Brain microvascular endothelial cell (primary cell): ENCODE measurements at regions not wholly inside any gene's neighbourhood (a gene's known extent, or its start where the extent isn't known, plus 50 kb on each side); places are given as distances from the start of the nearest gene placed in this dataset.

Experiments
- DNase-seq: peaks from one replicate; pipeline ENCODE4 v3.0.0-alpha.2; 2020
- H3K27ac ChIP-seq: fragments of 250-450 bp; sonication (Bioruptor Pico); 2 replicates; pipeline ENCODE4 v1.5.1; 2020; ENCODE audit warnings: mild to moderate bottlenecking, moderate library complexity
- H3K27me3 ChIP-seq: fragments of 250-450 bp; sonication (Bioruptor Pico); replicated peaks from 2 replicates; pipeline ENCODE4 v1.5.1; 2020; ENCODE audit warnings: mild to moderate bottlenecking
- H3K36me3 ChIP-seq: fragments of 250-450 bp; sonication (Bioruptor Pico); replicated peaks from 2 replicates; pipeline ENCODE4 v1.5.1; 2020; ENCODE audit warnings: mild to moderate bottlenecking
- H3K4me3 ChIP-seq: 2 replicates; pipeline ENCODE4 v1.5.1; 2011; ENCODE audit warnings: low read depth, mild to moderate bottlenecking, control low read depth, low read length, moderate library complexity
- CTCF ChIP-seq: IDR thresholded peaks from 2 replicates; pipeline ENCODE4 v1.5.1; 2011; ENCODE audit warnings: low read depth, mild to moderate bottlenecking, moderate library complexity, low read length, control low read depth, inconsistent platforms; ENCODE audit errors: missing control alignments
- in situ Hi-C: cut with HindIII; loops from 2 replicates; pipeline ENCODE4 v1.10.0; 2017; ENCODE audit warnings: low sequenced_read_pairs, low pct_ligation_motif_present

DNA sequence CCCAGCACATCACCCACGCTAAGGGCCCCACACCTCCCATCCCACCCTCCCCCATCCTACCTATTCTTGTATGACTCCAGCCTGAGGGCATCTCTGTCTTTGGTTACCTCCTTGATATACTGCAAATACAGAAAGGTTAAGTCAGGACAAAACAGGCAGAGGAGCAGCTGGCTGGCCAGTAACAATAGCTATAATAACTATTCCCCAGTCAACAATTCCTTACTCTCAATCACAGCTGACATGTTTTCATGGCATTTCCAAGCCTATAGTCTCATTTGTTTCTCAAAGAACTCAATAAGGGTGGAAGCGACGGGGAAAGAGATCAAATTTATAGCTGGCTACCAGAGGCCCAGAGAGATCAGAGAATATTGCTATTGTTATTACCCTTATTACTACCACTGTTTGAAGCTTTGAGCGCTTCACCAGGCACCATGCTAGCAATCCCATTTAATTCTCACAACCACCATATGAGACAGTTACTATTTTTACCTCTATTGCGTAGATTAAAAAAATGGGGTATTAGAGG is 93.0 kb upstream of the C2CD4B start:
- Histone ChIP-seq H3K4me3 (no peak overlapping the region), H3K36me3 (no peaks in the 10 kb centered on the region), H3K27ac (no peak overlapping the region), H3K27me3 (no peaks in the 10 kb centered on the region)
- no peak for TF ChIP-seq CTCF
- in situ Hi-C loops: no loop called here
- no peak for DNase-seq

- no peak for TF ChIP-seq CTCF
- H3K4me3 ChIP-seq: no peak overlapping the region
- H3K27me3 ChIP-seq: no peaks in the 10 kb centered on the region
- in situ Hi-C loops: no loop called here
- no peak for DNase-seq
- no peak overlapping the region for H3K27ac ChIP-seq
- no peaks in the 10 kb centered on the region for H3K36me3 ChIP-seq
Observed at GRCh38 chr15:62262305-62262941, 97.3 kb upstream of the C2CD4B start.

DNA sequence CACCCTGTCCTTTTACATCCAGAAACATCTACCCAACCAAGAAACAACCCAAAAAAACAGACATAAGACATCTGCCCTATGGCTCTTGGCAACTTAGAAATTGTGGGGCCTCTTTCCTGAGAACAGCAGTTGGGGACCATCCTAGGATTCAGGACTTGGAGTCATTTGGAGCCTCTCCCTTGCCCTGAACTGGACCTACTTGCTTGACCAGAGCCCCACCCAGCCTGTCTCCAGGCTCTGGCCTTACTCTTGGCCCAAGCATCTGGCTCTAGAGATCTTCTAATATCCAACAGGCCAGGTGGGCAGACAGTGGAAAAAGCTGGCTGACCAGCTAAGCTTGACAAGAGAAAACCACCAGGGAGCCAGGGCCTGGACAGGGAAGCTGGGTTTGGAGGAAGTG is 99.1 kb upstream of the C2CD4B start:
- Histone ChIP-seq H3K27me3 (no peaks in the 10 kb centered on the region), H3K4me3 (no peak overlapping the region), H3K27ac (no peak overlapping the region), H3K36me3 (no peaks in the 10 kb centered on the region)
- in situ Hi-C loops: no loop called here
- DNase-seq: no peak
- no peak for TF ChIP-seq CTCF

DNA sequence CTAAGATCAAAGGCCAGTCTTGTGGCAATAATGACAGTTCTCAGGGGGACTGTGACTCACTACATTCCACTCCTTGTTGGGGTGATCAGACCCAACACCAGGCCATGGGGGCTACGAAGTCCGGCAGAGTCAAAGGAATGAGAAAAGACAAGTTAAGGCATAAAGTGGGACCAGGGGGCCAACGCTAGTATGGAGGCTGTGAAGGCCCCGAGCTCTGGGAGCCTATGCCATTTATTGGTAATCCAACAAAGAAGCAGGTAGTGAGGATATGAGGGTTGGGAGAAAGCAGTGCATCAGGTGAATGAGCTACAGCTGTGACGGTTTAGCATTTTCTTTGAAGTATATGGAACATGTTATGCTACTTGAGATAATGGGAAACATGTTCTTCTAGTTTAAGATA is 104.4 kb upstream of the C2CD4B start:
- H3K27me3 ChIP-seq: no peaks in the 10 kb centered on the region
- no peak for TF ChIP-seq CTCF
- in situ Hi-C loops: no loop called here
- no peak for DNase-seq
- no peak overlapping the region for H3K4me3 ChIP-seq
- H3K27ac ChIP-seq: no peak overlapping the region
- no peaks in the 10 kb centered on the region for H3K36me3 ChIP-seq

DNA sequence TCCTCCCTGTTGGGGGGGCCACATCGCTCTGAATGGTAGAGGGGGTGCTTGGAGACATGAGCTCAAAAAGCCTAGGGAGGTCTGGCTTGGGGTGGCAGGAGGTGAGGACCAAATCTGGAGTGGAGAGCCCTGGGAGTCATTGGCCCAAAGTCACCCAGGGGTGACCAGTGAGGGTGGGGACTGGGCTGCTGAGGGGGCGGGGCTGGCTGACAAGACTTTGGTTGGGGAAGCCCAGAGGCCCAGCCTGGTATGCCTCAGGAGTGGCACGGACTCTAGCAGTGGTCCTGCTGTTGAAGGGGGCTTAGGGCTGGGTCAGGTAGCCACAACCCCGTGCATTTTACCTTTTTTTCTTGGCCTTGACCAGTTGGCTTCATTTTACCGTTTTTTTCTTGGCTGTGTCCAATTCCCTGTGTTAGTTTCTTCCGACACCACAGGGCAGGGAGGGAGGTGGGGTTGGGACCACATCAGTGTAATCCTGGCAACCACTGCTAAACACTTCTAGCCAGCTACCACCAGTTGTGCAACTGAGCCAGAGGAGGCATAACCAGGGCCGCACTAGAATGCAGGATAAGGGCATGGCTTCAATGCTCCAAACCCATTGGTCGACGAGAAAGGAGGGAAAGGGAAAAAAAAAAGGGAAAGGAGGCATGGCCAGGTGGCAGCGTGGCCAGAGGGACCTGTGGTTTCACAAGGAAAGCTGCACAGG is 105.3 kb upstream of the C2CD4B start:
- in situ Hi-C loops: no loop called here
- Histone ChIP-seq H3K4me3 (no peak overlapping the region), H3K36me3 (no peaks in the 10 kb centered on the region), H3K27ac (no peak overlapping the region), H3K27me3 (no peaks in the 10 kb centered on the region)
- DNase-seq: no peak
- TF ChIP-seq CTCF: no peak
